ENCODE measurements at regions not wholly inside any gene's neighbourhood (a gene's known extent, or its start where the extent isn't known, plus 50 kb on each side); places are given as distances from the start of the nearest gene placed in this dataset.

GRCh38 chr4:23483320-23483960 lies 406.4 kb downstream of the PPARGC1A start:
- TF ChIP-seq, protein P1, sequence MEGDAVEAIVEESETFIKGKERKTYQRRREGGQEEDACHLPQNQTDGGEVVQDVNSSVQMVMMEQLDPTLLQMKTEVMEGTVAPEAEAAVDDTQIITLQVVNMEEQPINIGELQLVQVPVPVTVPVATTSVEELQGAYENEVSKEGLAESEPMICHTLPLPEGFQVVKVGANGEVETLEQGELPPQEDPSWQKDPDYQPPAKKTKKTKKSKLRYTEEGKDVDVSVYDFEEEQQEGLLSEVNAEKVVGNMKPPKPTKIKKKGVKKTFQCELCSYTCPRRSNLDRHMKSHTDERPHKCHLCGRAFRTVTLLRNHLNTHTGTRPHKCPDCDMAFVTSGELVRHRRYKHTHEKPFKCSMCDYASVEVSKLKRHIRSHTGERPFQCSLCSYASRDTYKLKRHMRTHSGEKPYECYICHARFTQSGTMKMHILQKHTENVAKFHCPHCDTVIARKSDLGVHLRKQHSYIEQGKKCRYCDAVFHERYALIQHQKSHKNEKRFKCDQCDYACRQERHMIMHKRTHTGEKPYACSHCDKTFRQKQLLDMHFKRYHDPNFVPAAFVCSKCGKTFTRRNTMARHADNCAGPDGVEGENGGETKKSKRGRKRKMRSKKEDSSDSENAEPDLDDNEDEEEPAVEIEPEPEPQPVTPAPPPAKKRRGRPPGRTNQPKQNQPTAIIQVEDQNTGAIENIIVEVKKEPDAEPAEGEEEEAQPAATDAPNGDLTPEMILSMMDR (IDR thresholded peaks at IDR 0.05; ENCODE audit: low read length): no peak
- no peak for TF ChIP-seq EZH2phosphoT487 (IDR thresholded peaks at IDR 0.05; ENCODE audit: low read length)
